Choroid plexus epithelial cell (primary cell): ENCODE measurements at regions not wholly inside any gene's neighbourhood (a gene's known extent, or its start where the extent isn't known, plus 50 kb on each side); places are given as distances from the start of the nearest gene placed in this dataset.

Experiments
- DNase-seq: peaks from one replicate; pipeline ENCODE4 v3.0.0-alpha.2; 2010; ENCODE audit warnings: low read depth
- H3K4me3 ChIP-seq: 2 replicates; pipeline ENCODE4 v1.5.1; 2011; ENCODE audit warnings: low read depth, mild to moderate bottlenecking, control low read depth, low read length, moderate library complexity
- TF ChIP-seq, protein P1 (sequence below): conservative IDR thresholded peaks from 2 replicates; pipeline ENCODE4 v1.5.1; 2011; ENCODE audit warnings: low read depth, mild to moderate bottlenecking, control low read depth, inconsistent platforms, low read length, moderate library complexity

DNA sequence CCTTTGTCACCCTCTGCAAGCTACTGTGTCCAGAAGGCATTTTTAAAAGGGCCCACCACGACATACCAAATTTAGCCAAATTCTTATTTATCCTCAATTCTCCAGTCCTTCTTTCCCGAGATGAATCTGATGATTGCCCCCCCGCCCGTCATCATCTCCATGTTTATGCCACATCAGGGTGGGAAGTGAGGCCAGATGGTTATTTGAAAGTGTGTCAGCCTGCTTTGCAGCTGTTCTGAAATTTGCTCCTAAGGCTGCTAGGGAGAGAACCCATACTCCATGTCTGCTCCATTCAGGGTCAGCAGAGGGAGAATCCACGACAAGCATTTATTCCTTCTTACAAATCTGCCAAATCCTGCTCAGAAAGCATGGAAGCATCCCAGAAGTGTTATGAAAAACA lies 337.8 kb downstream of the ADAMTS20 start:
- H3K4me3 ChIP-seq, result no peak overlapping the region
- TF ChIP-seq, protein P1, sequence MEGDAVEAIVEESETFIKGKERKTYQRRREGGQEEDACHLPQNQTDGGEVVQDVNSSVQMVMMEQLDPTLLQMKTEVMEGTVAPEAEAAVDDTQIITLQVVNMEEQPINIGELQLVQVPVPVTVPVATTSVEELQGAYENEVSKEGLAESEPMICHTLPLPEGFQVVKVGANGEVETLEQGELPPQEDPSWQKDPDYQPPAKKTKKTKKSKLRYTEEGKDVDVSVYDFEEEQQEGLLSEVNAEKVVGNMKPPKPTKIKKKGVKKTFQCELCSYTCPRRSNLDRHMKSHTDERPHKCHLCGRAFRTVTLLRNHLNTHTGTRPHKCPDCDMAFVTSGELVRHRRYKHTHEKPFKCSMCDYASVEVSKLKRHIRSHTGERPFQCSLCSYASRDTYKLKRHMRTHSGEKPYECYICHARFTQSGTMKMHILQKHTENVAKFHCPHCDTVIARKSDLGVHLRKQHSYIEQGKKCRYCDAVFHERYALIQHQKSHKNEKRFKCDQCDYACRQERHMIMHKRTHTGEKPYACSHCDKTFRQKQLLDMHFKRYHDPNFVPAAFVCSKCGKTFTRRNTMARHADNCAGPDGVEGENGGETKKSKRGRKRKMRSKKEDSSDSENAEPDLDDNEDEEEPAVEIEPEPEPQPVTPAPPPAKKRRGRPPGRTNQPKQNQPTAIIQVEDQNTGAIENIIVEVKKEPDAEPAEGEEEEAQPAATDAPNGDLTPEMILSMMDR, result no peak
- DNase-seq, result no peak

DNA sequence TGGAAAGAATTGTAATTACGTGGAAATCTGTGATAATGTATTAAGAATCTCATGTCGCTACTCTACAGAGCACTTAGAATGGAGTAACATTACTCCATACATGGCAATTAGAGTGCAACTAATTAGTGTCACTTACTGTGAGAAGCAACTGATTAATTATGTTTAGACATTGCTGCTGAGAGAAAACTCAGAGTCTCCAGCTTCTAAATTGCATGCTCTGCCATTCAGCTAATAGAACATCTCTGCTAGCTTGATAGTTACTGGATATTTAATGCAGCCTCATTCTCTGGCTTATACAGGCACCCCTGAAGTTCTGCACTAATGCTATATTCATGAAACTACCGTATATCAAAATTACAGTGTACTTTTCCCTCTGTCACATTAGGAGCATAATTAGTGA lies 338.4 kb downstream of the ADAMTS20 start:
- no peak overlapping the region for H3K4me3 ChIP-seq
- no peak for DNase-seq
- TF ChIP-seq, protein P1, result no peak

DNA sequence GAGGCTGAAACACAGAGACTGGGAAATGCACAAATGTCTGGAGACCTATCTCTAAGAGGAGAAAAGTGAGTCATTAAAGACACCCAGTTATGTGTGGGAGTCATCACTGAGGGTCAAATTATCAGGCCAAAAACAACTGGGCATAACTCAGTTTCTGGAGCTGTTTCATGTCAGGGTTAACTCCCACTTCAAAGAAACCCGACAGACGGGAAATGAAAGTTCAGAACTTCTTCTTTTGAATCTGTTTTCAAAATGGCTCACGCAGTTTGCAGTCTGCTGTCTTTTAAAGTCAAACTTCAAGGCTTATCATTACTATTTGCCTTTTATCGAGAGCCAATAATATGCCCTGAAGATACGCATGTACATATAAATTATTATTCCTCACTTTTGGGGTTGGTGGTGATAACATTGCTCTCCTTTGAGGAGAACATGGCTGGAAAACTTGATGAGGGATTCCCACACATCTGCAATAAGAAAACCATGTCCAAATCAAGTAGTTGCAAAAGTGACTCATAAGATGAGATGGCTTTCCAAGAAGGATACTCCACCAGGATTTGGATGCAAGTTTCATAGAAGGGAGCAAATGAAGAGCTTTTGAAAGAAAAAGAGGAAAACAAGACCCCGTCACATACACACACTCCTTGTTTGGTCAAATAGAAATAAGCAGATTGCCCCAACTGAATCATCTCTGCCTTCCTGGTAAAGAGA lies 341.4 kb downstream of the ADAMTS20 start:
- DNase-seq, result peak; percentile 78
- H3K4me3 ChIP-seq, result no peak overlapping the region
- TF ChIP-seq, protein P1, result no peak

DNA sequence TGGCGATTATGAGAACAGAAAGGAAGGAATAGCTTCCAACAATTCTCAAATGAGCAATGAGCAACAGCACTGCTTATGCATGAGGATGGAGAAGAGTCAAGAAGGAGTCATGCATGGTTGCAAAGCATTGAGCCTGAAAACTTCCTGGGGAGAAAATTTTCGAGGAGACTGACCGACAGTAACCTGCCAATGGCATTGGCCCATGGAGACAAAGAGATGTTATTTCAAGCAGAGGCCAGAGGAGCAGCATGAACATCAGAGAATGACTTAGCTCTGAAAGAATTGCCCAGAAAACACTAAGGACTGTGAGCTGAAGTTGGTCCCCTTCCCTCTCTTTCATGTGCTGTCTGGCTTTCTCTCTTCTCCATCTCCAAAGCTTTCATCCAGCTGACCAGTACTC lies 343.4 kb downstream of the ADAMTS20 start:
- H3K4me3 ChIP-seq, result no peak overlapping the region
- TF ChIP-seq, protein P1, result no peak
- DNase-seq, result peak; percentile 63

DNA sequence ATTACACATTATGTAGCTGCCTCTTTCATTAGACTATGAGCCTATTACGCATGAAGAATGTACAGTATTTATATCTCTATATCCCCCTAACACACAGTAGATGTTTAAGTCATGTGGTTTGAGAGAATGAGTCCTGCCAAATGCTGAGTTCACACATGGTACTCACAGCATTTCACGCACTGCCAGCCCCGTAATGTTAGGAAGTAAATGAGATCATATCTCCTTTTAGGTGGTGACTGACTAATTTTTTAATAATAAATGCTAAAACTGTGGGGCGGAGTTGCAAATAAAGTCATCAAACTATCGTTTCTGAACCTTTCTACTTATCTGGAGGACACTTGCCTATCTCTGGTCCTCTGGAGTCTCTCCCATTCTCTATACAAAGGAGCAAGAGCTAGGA lies 343.8 kb downstream of the ADAMTS20 start:
- peak; percentile 10 for DNase-seq
- TF ChIP-seq, protein P1, result no peak
- H3K4me3 ChIP-seq, result no peak overlapping the region

DNA sequence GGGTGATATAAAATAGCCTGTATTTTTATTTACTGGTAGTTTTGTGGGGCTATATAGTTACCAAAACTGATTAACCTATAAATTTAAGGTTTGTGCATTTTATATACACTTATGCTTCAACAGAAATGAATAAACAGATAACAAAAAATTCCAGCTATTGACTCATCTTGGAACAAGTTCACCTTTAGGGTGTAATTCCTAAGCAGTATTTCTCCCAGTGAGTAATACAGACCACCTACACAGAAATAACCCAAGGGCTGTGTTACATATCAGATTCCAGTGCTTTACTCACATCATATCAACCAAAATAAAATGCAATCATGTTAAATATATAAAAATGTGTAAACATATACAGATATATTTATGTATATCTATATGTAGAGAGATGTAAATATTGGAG lies 345.6 kb downstream of the ADAMTS20 start:
- TF ChIP-seq, protein P1, result no peak
- no peak overlapping the region for H3K4me3 ChIP-seq
- DNase-seq, result peak; percentile 45

DNA sequence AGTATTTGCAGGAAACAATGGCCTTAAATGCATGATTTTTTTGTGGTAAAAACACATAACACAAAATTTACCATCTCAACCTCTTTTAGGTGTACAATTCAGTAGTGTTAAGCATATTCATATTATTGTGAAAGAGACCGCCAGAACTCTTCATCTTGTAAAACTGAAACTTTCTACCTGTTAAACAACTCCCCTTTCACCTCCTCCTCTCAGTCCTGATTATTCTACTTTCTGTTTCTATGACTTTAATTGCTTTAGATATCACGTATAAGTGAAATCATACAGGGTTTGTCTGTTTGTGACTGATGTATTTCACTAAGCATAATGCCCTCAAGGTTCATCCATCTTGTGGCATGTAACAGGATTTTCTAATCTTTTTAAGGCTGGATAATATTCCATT lies 353.4 kb downstream of the ADAMTS20 start:
- no peak for DNase-seq
- H3K4me3 ChIP-seq, result no peak overlapping the region
- TF ChIP-seq, protein P1, result no peak
